Astrocyte (in vitro differentiated cells and primary cell): ENCODE measurements at regions not wholly inside any gene's neighbourhood (a gene's known extent, or its start where the extent isn't known, plus 50 kb on each side); places are given as distances from the start of the nearest gene placed in this dataset.

Source experiments
- DNase-seq: peaks from one replicate; pipeline ENCODE4 v3.0.0-alpha.2; 2010; ENCODE audit warnings: low read depth
- FAIRE-seq: peaks from 2 replicates; lab custom pipeline; 2011; peaks lifted over from hg19 to GRCh38; lab: Jason Lieb, UNC
- H2AFZ ChIP-seq: 2 replicates; pipeline ENCODE4 v1.6.0; 2012; ENCODE audit warnings: low read depth, low read length, inconsistent platforms
- H3K27ac ChIP-seq: 2 replicates; pipeline ENCODE4 v1.5.1; 2011; ENCODE audit warnings: low read depth, low read length, inconsistent platforms
- H3K27me3 ChIP-seq: 2 replicates; pipeline ENCODE4 v1.6.0; 2011; ENCODE audit warnings: low read length, inconsistent platforms; ENCODE audit not compliant: insufficient read depth
- H3K36me3 ChIP-seq: 2 replicates; pipeline ENCODE4 v1.5.1; 2011; ENCODE audit warnings: low read length, inconsistent platforms; ENCODE audit not compliant: insufficient read depth
- H3K4me1 ChIP-seq: 2 replicates; pipeline ENCODE4 v1.5.1; 2011; ENCODE audit warnings: low read length, inconsistent platforms; ENCODE audit not compliant: insufficient read depth
- H3K4me2 ChIP-seq: 2 replicates; pipeline ENCODE4 v1.6.0; 2012; ENCODE audit warnings: low read length, inconsistent platforms
- H3K4me3 ChIP-seq: 2 replicates; pipeline ENCODE4 v1.5.1; 2011; ENCODE audit warnings: low read depth, mild to moderate bottlenecking, low read length, inconsistent platforms; ENCODE audit not compliant: insufficient read depth
- H3K79me2 ChIP-seq: 2 replicates; pipeline ENCODE4 v1.6.0; 2012; ENCODE audit warnings: mild to moderate bottlenecking, low read length, inconsistent platforms; ENCODE audit not compliant: insufficient read depth
- H3K9ac ChIP-seq: 2 replicates; pipeline ENCODE4 v1.6.0; 2012; ENCODE audit warnings: mild to moderate bottlenecking, low read length, inconsistent platforms
- H3K9me3 ChIP-seq: 2 replicates; pipeline ENCODE4 v1.5.1; 2012; ENCODE audit warnings: low read depth, mild to moderate bottlenecking, low read length, inconsistent platforms; ENCODE audit not compliant: insufficient read depth
- H4K20me1 ChIP-seq: 2 replicates; pipeline ENCODE4 v1.6.0; 2012; ENCODE audit warnings: low read length, inconsistent platforms; ENCODE audit not compliant: insufficient read depth
- H3K27ac Mint-ChIP-seq: one replicate; pipeline ENCODE4 v1.8.0; 2021; ENCODE audit warnings: mild to moderate bottlenecking, mixed read lengths; ENCODE audit not compliant: unreplicated experiment
- H3K27me3 Mint-ChIP-seq: one replicate; pipeline ENCODE4 v1.8.0; 2021; ENCODE audit warnings: low read depth, mixed read lengths; ENCODE audit not compliant: unreplicated experiment
- H3K36me3 Mint-ChIP-seq: one replicate; pipeline ENCODE4 v1.8.0; 2021; ENCODE audit warnings: low read depth, mixed read lengths; ENCODE audit not compliant: unreplicated experiment
- H3K4me1 Mint-ChIP-seq: one replicate; pipeline ENCODE4 v1.8.0; 2021; ENCODE audit warnings: low read depth, mixed read lengths; ENCODE audit not compliant: unreplicated experiment
- H3K4me3 Mint-ChIP-seq: one replicate; pipeline ENCODE4 v1.8.0; 2021; ENCODE audit warnings: mild to moderate bottlenecking, moderate library complexity, mixed read lengths; ENCODE audit not compliant: unreplicated experiment
- H3K9me3 Mint-ChIP-seq: one replicate; pipeline ENCODE4 v1.8.0; 2021; ENCODE audit warnings: mild to moderate bottlenecking, mixed read lengths; ENCODE audit not compliant: unreplicated experiment
- CTCF ChIP-seq: IDR thresholded peaks from 2 replicates; pipeline ENCODE4 v1.5.1; 2011; ENCODE audit warnings: low read depth, mild to moderate bottlenecking, inconsistent platforms, low read length, moderate library complexity; ENCODE audit not compliant: insufficient read depth
- EZH2 ChIP-seq: IDR thresholded peaks from 2 replicates; pipeline ENCODE4 v1.6.1; 2012; ENCODE audit warnings: mild to moderate bottlenecking, low read length, inconsistent platforms; ENCODE audit not compliant: insufficient read depth

- H2AFZ ChIP-seq: no peak overlapping the region
- peaks cover 34% of the 10 kb centered on the region for H3K27me3 Mint-ChIP-seq
- no peaks in the 10 kb centered on the region for H3K36me3 ChIP-seq
- H3K9me3 Mint-ChIP-seq: peaks cover 10% of the 10 kb centered on the region
- peaks cover 2% of the 10 kb centered on the region for H3K36me3 Mint-ChIP-seq
- H3K27ac ChIP-seq: no peak overlapping the region
- TF ChIP-seq CTCF (no peak), EZH2 (no peak)
- no peak overlapping the region for H3K27ac Mint-ChIP-seq
- peaks cover 4% of the 10 kb centered on the region for H3K27me3 ChIP-seq
- DNase-seq (no peak), FAIRE-seq (no peak)
- H3K4me3 ChIP-seq: no peak overlapping the region
- H3K4me1 Mint-ChIP-seq: no peaks in the 10 kb centered on the region
- no peaks in the 10 kb centered on the region for H4K20me1 ChIP-seq
- no peak overlapping the region for H3K4me2 ChIP-seq
- H3K9ac ChIP-seq: no peak overlapping the region
- no peaks in the 10 kb centered on the region for H3K9me3 ChIP-seq
- H3K4me1 ChIP-seq: no peaks in the 10 kb centered on the region
- H3K79me2 ChIP-seq: no peaks in the 10 kb centered on the region
- no peak overlapping the region for H3K4me3 Mint-ChIP-seq
These were observed 270.6 kb downstream of the PBX3 start for GRCh38 chr9:126017758-126018157.

GRCh38 chr9:126020836-126021235 is 273.7 kb downstream of the PBX3 start:
- Histone ChIP-seq H2AFZ (no peak overlapping the region), H3K27me3 (peaks cover 4% of the 10 kb centered on the region), H3K9ac (no peak overlapping the region), H3K27ac (no peak overlapping the region), H4K20me1 (no peaks in the 10 kb centered on the region), H3K4me2 (no peak overlapping the region), H3K4me1 (no peaks in the 10 kb centered on the region), H3K79me2 (no peaks in the 10 kb centered on the region), H3K36me3 (no peaks in the 10 kb centered on the region), H3K4me3 (no peak overlapping the region), H3K9me3 (no peaks in the 10 kb centered on the region)
- peaks cover 5% of the 10 kb centered on the region for H3K9me3 Mint-ChIP-seq
- no peak for TF ChIP-seq EZH2
- H3K36me3 Mint-ChIP-seq: peaks cover 2% of the 10 kb centered on the region
- no peaks in the 10 kb centered on the region for H3K4me1 Mint-ChIP-seq
- no peak for DNase-seq
- H3K27ac Mint-ChIP-seq: no peak overlapping the region
- no peak overlapping the region for H3K4me3 Mint-ChIP-seq
- no peak for FAIRE-seq
- H3K27me3 Mint-ChIP-seq: peaks cover 41% of the 10 kb centered on the region

DNA sequence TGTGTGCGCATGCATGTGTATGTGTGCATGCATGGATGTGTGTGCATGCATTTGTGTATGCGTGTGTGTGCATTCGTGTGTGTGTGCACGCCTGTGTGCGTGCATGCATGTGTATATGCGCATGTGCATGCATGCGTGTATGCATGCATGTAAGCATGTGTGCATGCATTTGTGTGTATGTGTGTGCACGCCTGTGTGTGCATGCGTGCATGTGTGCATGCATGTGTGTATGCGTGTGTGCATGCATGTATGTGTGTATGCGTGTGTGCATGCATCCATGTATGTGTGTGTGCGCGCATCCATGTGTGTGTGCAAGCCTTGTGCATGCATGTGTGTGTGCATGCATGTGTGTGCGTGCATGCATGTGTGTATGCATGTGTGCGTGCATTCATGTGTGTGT is 276.8 kb downstream of the PBX3 start:
- H3K4me3 Mint-ChIP-seq: no peak overlapping the region
- H3K27me3 ChIP-seq: peaks cover 4% of the 10 kb centered on the region
- H3K27me3 Mint-ChIP-seq: peaks cover 50% of the 10 kb centered on the region
- no peak for TF ChIP-seq CTCF
- TF ChIP-seq EZH2: no peak
- H2AFZ ChIP-seq: no peak overlapping the region
- no peaks in the 10 kb centered on the region for H3K9me3 ChIP-seq
- no peaks in the 10 kb centered on the region for H4K20me1 ChIP-seq
- DNase-seq (no peak), FAIRE-seq (no peak)
- no peaks in the 10 kb centered on the region for H3K4me1 ChIP-seq
- no peak overlapping the region for H3K4me3 ChIP-seq
- H3K4me1 Mint-ChIP-seq: no peaks in the 10 kb centered on the region
- H3K79me2 ChIP-seq: no peaks in the 10 kb centered on the region
- H3K36me3 Mint-ChIP-seq: peaks cover 2% of the 10 kb centered on the region
- no peak overlapping the region for H3K9ac ChIP-seq
- no peak overlapping the region for H3K27ac Mint-ChIP-seq
- no peaks in the 10 kb centered on the region for H3K36me3 ChIP-seq
- H3K9me3 Mint-ChIP-seq: peaks cover 3% of the 10 kb centered on the region
- H3K4me2 ChIP-seq: no peak overlapping the region
- H3K27ac ChIP-seq: no peak overlapping the region
